ENCODE measurements at regions not wholly inside any gene's neighbourhood (a gene's known extent, or its start where the extent isn't known, plus 50 kb on each side); places are given as distances from the start of the nearest gene placed in this dataset.
"Not testable (repeated sequence)": the region's sequence is repeated elsewhere in the genome, so short reads cannot be mapped to it uniquely, and the experiment has no call there.

GRCh38 chr5:17992291-17992690 lies 358.0 kb downstream of the TAF11L14 start:
- H3K4me3 ChIP-seq (ENCODE audit: low read depth in 1 of 2, low read length in 2 of 2), result no peak overlapping the region
- H3K27ac ChIP-seq (ENCODE audit: low read depth in 2 of 2, low read length in 1 of 2), result no peak overlapping the region
- WGBS, 2 donors, result 32 to 43% methylated on average over 2 of the region's 2 CpGs
- H3K9me3 ChIP-seq (ENCODE audit: control insufficient read depth in 2 of 2, insufficient read depth in 1 of 2, low read depth in 1 of 2, low read length in 1 of 2), result no peaks in the 10 kb centered on the region
- no peaks in the 10 kb centered on the region for H3K36me3 ChIP-seq (ENCODE audit: control insufficient read depth in 2 of 2, insufficient read depth in 2 of 2, low read length in 1 of 2)
- H3K4me1 ChIP-seq (ENCODE audit: control insufficient read depth in 2 of 2, insufficient read depth in 2 of 2, low read length in 1 of 2), result no peaks in the 10 kb centered on the region
- H3K27me3 ChIP-seq (ENCODE audit: control insufficient read depth in 1 of 2, insufficient read depth in 2 of 2, low read length in 2 of 2), result no peaks in the 10 kb centered on the region

DNA sequence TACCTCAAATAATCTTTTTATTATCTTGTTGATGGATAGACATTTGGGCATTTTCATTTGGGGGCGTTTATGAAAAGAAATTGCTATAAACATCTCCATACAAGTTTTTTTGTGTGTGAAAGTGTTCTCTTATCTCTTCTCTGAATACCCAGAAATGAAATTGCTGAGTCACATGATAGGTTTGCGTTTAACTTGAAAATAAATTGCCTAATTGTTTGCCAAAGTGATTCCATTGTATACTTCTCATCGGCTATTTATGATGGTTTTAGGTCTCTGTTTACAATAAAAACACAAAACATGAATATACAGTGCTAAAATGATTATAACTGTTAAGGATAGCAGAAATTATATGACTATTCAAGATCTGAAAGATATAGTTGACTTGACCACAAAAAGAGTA lies 361.7 kb downstream of the TAF11L14 start:
- Histone ChIP-seq H3K9me3 (ENCODE audit: control insufficient read depth in 2 of 2, insufficient read depth in 1 of 2, low read depth in 1 of 2, low read length in 1 of 2) (no peaks in the 10 kb centered on the region), H3K27ac (ENCODE audit: low read depth in 2 of 2, low read length in 1 of 2) (no peak overlapping the region), H3K27me3 (ENCODE audit: control insufficient read depth in 1 of 2, insufficient read depth in 2 of 2, low read length in 2 of 2) (no peaks in the 10 kb centered on the region), H3K4me1 (ENCODE audit: control insufficient read depth in 2 of 2, insufficient read depth in 2 of 2, low read length in 1 of 2) (no peaks in the 10 kb centered on the region), H3K36me3 (ENCODE audit: control insufficient read depth in 2 of 2, insufficient read depth in 2 of 2, low read length in 1 of 2) (no peaks in the 10 kb centered on the region), H3K4me3 (ENCODE audit: low read depth in 1 of 2, low read length in 2 of 2) (no peak overlapping the region)
- WGBS, 2 donors, result 40 to 42% methylated on average over 3 of the region's 3 CpGs

DNA sequence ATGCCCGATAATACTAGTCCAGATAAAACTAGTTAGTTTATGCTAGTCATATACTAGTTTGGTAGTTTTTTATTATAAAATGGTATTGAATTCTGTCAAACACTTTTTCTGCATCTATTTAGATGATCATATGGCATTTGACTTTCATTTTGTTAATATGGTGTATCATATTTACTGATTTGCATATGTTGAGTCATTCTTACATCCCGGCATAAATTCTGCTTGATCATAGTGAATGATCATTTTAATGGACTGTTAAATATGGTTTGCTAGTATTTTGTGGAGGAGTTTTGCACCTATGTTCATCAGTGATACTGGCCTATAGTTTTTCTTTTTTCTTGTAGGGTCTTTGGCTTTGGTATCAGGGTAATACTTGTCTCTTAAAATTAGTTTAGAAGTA lies 365.6 kb downstream of the TAF11L14 start:
- no peaks in the 10 kb centered on the region for H3K36me3 ChIP-seq (ENCODE audit: control insufficient read depth in 2 of 2, insufficient read depth in 2 of 2, low read length in 1 of 2)
- no peak overlapping the region for H3K4me3 ChIP-seq (ENCODE audit: low read depth in 1 of 2, low read length in 2 of 2)
- WGBS, 2 donors, result 84% methylated on average over 2 of the region's 2 CpGs
- H3K4me1 ChIP-seq (ENCODE audit: control insufficient read depth in 2 of 2, insufficient read depth in 2 of 2, low read length in 1 of 2), result no peaks in the 10 kb centered on the region
- no peak overlapping the region for H3K27ac ChIP-seq (ENCODE audit: low read depth in 2 of 2, low read length in 1 of 2)
- H3K27me3 ChIP-seq (ENCODE audit: control insufficient read depth in 1 of 2, insufficient read depth in 2 of 2, low read length in 2 of 2), result no peaks in the 10 kb centered on the region
- H3K9me3 ChIP-seq (ENCODE audit: control insufficient read depth in 2 of 2, insufficient read depth in 1 of 2, low read depth in 1 of 2, low read length in 1 of 2), result no peaks in the 10 kb centered on the region

DNA sequence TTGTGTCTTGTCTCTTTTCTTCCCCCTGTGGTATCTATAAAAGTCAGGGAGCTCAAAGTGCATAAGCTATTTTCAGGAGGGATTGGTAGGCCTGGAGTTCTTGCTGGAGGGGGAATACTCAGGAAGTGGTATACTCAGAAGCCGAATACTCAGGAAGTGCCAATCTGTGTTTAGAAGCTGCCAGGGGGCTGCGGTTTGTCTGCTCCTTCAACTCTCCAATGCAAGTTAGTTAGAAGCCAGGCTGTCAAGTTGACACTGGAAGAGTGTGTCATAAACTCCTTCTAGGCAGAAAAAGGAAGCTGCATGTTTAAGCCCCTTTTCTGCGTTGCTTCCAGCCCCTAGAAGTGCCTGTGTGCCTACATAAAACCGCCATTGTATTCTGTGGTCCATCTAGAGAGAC lies 366.5 kb downstream of the TAF11L14 start:
- WGBS, 2 donors, result 51 to 66% methylated on average over 4 of the region's 4 CpGs
- Histone ChIP-seq H3K4me3 (ENCODE audit: low read depth in 1 of 2, low read length in 2 of 2) (no peak overlapping the region), H3K27me3 (ENCODE audit: control insufficient read depth in 1 of 2, insufficient read depth in 2 of 2, low read length in 2 of 2) (no peaks in the 10 kb centered on the region), H3K4me1 (ENCODE audit: control insufficient read depth in 2 of 2, insufficient read depth in 2 of 2, low read length in 1 of 2) (no peaks in the 10 kb centered on the region), H3K27ac (ENCODE audit: low read depth in 2 of 2, low read length in 1 of 2) (no peak overlapping the region), H3K9me3 (ENCODE audit: control insufficient read depth in 2 of 2, insufficient read depth in 1 of 2, low read depth in 1 of 2, low read length in 1 of 2) (no peaks in the 10 kb centered on the region), H3K36me3 (ENCODE audit: control insufficient read depth in 2 of 2, insufficient read depth in 2 of 2, low read length in 1 of 2) (no peaks in the 10 kb centered on the region)

- Histone ChIP-seq H3K4me1 (ENCODE audit: control insufficient read depth in 2 of 2, insufficient read depth in 2 of 2, low read length in 1 of 2) (no peaks in the 10 kb centered on the region), H3K27ac (ENCODE audit: low read depth in 2 of 2, low read length in 1 of 2) (no peak overlapping the region), H3K27me3 (ENCODE audit: control insufficient read depth in 1 of 2, insufficient read depth in 2 of 2, low read length in 2 of 2) (no peaks in the 10 kb centered on the region), H3K4me3 (ENCODE audit: low read depth in 1 of 2, low read length in 2 of 2) (no peak overlapping the region), H3K9me3 (ENCODE audit: control insufficient read depth in 2 of 2, insufficient read depth in 1 of 2, low read depth in 1 of 2, low read length in 1 of 2) (peaks cover 0 to 2% of the 10 kb centered on the region in 2 donors), H3K36me3 (ENCODE audit: control insufficient read depth in 2 of 2, insufficient read depth in 2 of 2, low read length in 1 of 2) (no peaks in the 10 kb centered on the region)
These were observed 369.1 kb downstream of the TAF11L14 start for GRCh38 chr5:18003312-18003711.

DNA sequence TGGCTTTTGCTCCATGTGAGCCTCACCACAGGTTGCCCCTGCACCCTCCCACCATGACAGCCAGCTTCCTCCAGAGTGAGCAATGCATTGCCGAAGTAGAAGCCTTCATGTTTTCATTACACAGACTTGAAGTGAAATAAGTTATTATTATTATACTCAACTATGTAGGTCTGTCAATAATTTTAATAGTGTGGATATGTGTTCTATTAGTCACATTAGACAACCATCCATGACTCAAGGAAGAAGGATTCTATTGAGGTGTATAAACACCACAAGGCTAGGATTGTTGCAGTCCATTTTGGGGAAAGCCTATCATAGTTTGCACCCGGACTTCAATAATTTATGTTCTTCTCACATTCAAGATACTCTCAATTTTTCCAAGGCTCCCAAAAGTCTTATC lies 369.5 kb downstream of the TAF11L14 start:
- Histone ChIP-seq H3K4me1 (ENCODE audit: control insufficient read depth in 2 of 2, insufficient read depth in 2 of 2, low read length in 1 of 2) (no peaks in the 10 kb centered on the region), H3K36me3 (ENCODE audit: control insufficient read depth in 2 of 2, insufficient read depth in 2 of 2, low read length in 1 of 2) (no peaks in the 10 kb centered on the region), H3K27me3 (ENCODE audit: control insufficient read depth in 1 of 2, insufficient read depth in 2 of 2, low read length in 2 of 2) (no peaks in the 10 kb centered on the region), H3K9me3 (ENCODE audit: control insufficient read depth in 2 of 2, insufficient read depth in 1 of 2, low read depth in 1 of 2, low read length in 1 of 2) (peaks cover 0 to 2% of the 10 kb centered on the region in 2 donors), H3K27ac (ENCODE audit: low read depth in 2 of 2, low read length in 1 of 2) (no peak overlapping the region), H3K4me3 (ENCODE audit: low read depth in 1 of 2, low read length in 2 of 2) (no peak overlapping the region)
- 87 to 94% methylated on average over 2 of the region's 2 CpGs for WGBS, 2 donors

DNA sequence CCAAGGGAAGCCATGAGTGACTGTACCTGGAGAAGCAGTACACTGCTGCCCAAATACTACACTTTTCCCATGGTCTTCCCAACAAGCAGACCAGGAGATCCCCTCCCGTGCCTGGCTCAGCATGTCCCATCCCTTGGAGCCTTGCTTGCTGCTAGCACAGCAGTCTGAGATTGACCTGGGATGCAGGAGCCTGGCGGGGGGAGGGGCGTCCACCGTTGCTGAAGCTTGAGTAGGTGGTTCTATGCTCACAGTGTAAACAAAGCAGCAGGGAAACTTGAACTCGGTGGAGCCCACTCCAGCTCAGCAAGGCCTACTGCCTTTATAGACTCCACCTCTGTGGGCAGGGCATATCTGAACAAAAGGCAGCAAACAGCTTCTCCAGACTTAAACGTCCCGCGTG lies 372.0 kb downstream of the TAF11L14 start:
- 91 to 92% methylated on average over 8 of the region's 8 CpGs for WGBS, 2 donors

DNA sequence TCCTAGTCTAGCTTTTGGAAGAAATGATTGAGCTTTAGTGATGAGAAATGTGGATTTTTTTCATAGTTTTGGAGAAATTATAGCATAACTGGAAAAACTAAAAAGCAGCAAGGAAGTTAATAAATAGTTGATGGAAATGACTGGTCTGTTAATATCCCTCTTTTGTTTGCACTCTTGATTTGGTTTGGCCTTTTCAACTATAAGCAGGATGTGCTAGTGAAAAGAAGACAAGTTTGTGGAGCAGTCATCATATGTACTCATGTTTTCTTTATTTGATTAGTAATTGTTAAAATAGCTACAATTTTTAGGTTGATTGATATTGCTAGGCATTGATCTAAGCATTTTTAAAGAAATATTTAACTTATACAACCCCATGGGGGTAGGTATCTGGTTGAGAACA lies 374.7 kb downstream of the TAF11L14 start:
- H3K4me3 ChIP-seq (ENCODE audit: low read depth in 1 of 2, low read length in 2 of 2), result no peak overlapping the region
- no peaks in the 10 kb centered on the region for H3K36me3 ChIP-seq (ENCODE audit: control insufficient read depth in 2 of 2, insufficient read depth in 2 of 2, low read length in 1 of 2)
- H3K9me3 ChIP-seq (ENCODE audit: control insufficient read depth in 2 of 2, insufficient read depth in 1 of 2, low read depth in 1 of 2, low read length in 1 of 2), result peaks cover 0 to 2% of the 10 kb centered on the region in 2 donors
- H3K27ac ChIP-seq (ENCODE audit: low read depth in 2 of 2, low read length in 1 of 2), result no peak overlapping the region
- H3K27me3 ChIP-seq (ENCODE audit: control insufficient read depth in 1 of 2, insufficient read depth in 2 of 2, low read length in 2 of 2), result no peaks in the 10 kb centered on the region
- no peaks in the 10 kb centered on the region for H3K4me1 ChIP-seq (ENCODE audit: control insufficient read depth in 2 of 2, insufficient read depth in 2 of 2, low read length in 1 of 2)

More for the DNA sequence above, 372.0 kb downstream of the TAF11L14 start:
- H3K36me3 ChIP-seq (ENCODE audit: control insufficient read depth in 2 of 2, insufficient read depth in 2 of 2, low read length in 1 of 2); H3K27ac ChIP-seq (ENCODE audit: low read depth in 2 of 2, low read length in 1 of 2); H3K4me3 ChIP-seq (ENCODE audit: low read depth in 1 of 2, low read length in 2 of 2); H3K27me3 ChIP-seq (ENCODE audit: control insufficient read depth in 1 of 2, insufficient read depth in 2 of 2, low read length in 2 of 2); H3K4me1 ChIP-seq (ENCODE audit: control insufficient read depth in 2 of 2, insufficient read depth in 2 of 2, low read length in 1 of 2); H3K9me3 ChIP-seq (ENCODE audit: control insufficient read depth in 2 of 2, insufficient read depth in 1 of 2, low read depth in 1 of 2, low read length in 1 of 2): not testable (repeated sequence)

DNA sequence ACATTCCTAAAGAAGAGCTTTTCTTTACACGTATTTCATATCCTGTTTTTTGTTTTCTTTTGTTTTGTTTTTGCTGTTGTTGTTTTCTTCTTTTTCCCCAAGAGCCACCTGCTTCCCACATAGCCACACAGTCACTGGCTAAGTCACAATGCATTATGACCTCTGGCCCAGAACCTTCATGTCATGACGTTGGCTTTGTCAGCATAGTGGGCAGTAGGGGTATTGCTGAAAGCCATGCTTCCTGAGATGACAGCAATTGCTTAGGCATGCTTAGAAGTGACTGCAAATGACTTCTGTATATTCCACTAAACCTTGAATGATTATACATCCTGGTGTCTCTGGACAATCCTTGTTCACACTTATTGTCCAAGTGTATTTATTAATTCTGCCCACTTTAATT lies 375.8 kb downstream of the TAF11L14 start:
- Histone ChIP-seq H3K9me3 (ENCODE audit: control insufficient read depth in 2 of 2, insufficient read depth in 1 of 2, low read depth in 1 of 2, low read length in 1 of 2) (peaks cover 0 to 2% of the 10 kb centered on the region in 2 donors), H3K36me3 (ENCODE audit: control insufficient read depth in 2 of 2, insufficient read depth in 2 of 2, low read length in 1 of 2) (no peaks in the 10 kb centered on the region), H3K27me3 (ENCODE audit: control insufficient read depth in 1 of 2, insufficient read depth in 2 of 2, low read length in 2 of 2) (no peaks in the 10 kb centered on the region), H3K4me3 (ENCODE audit: low read depth in 1 of 2, low read length in 2 of 2) (no peak overlapping the region), H3K27ac (ENCODE audit: low read depth in 2 of 2, low read length in 1 of 2) (no peak overlapping the region), H3K4me1 (ENCODE audit: control insufficient read depth in 2 of 2, insufficient read depth in 2 of 2, low read length in 1 of 2) (no peaks in the 10 kb centered on the region)
- 60 to 62% methylated on average over 2 of the region's 2 CpGs for WGBS, 2 donors

DNA sequence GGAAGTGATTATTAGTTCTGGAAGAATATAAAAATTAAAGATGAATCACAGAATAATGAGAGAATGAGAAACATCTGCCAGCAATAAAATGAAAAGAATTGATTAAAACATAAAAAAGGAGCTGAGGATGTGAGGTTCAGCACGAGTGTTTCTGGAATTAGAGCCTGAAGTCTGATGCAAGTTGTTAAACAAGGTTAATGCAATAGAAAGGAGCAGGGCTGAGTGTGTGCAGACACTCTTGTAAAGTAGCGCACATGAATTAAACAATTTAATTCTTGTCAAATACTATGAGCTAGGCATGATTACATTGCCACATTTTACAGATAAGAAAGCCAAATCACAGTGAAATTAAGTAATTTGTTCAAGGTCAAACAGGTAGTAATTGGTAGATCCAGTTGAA lies 384.2 kb downstream of the TAF11L14 start:
- Histone ChIP-seq H3K4me1 (ENCODE audit: control insufficient read depth in 2 of 2, insufficient read depth in 2 of 2, low read length in 1 of 2) (no peaks in the 10 kb centered on the region), H3K9me3 (ENCODE audit: control insufficient read depth in 2 of 2, insufficient read depth in 1 of 2, low read depth in 1 of 2, low read length in 1 of 2) (no peaks in the 10 kb centered on the region), H3K27me3 (ENCODE audit: control insufficient read depth in 1 of 2, insufficient read depth in 2 of 2, low read length in 2 of 2) (no peaks in the 10 kb centered on the region), H3K36me3 (ENCODE audit: control insufficient read depth in 2 of 2, insufficient read depth in 2 of 2, low read length in 1 of 2) (no peaks in the 10 kb centered on the region), H3K4me3 (ENCODE audit: low read depth in 1 of 2, low read length in 2 of 2) (no peak overlapping the region), H3K27ac (ENCODE audit: low read depth in 2 of 2, low read length in 1 of 2) (no peak overlapping the region)
- 51 to 57% methylated on average over 2 of the region's 2 CpGs for WGBS, 2 donors

Measured in esophagus (tissue), 2 donors.